Adipose tissue (tissue), 3 donors: ENCODE measurements at regions not wholly inside any gene's neighbourhood (a gene's known extent, or its start where the extent isn't known, plus 50 kb on each side); places are given as distances from the start of the nearest gene placed in this dataset.
"Not testable (repeated sequence)": the region's sequence is repeated elsewhere in the genome, so short reads cannot be mapped to it uniquely, and the experiment has no call there.

Experiments
- H3K27ac ChIP-seq: one replicate; pipeline ENCODE4 v1.5.1; 2013; ENCODE audit warnings: low read depth, low read length
- WGBS, 3 donors: extraction: QIAGEN DNeasy Blood & Tissue Kit; methylation state at CpG; one replicate each; pipeline ENCODE4 v1.1.7; 2013; 5-methylcytosine and 5-hydroxymethylcytosine counted together
- donor health status: healthy with polysubstance abuse.
- donor health status: Bipolar disorder and iron deficiency.
- donor health status: healthy.

GRCh38 chr6:87755708-87756671, 54.0 kb upstream of the AKIRIN2 start:
- H3K27ac ChIP-seq: no peak overlapping the region
- 35 to 45% (median 39%) methylated on average over 7 of the region's 7 CpGs for WGBS, 3 donors

- WGBS, 3 donors: 50 to 67% (median 58%) methylated on average over 1 of the region's 1 CpG
These were observed 52.8 kb upstream of the AKIRIN2 start for GRCh38 chr6:87754828-87755227.

GRCh38 chr6:87753131-87753685, 51.2 kb upstream of the AKIRIN2 start:
- WGBS, 3 donors: 55 to 74% (median 55%) methylated on average over 4 of the region's 4 CpGs
- H3K27ac ChIP-seq: no peak overlapping the region

More at GRCh38 chr6:87754828-87755227, 52.8 kb upstream of the AKIRIN2 start:
- no peak overlapping the region for H3K27ac ChIP-seq

GRCh38 chr6:87752503-87752902, 50.5 kb upstream of the AKIRIN2 start:
- WGBS, 3 donors: 85 to 92% (median 91%) methylated on average over 11 of the region's 11 CpGs

More at GRCh38 chr6:87752503-87752902, 50.5 kb upstream of the AKIRIN2 start:
- not testable (repeated sequence) for H3K27ac ChIP-seq
